IMR-90 (cell line): ENCODE measurements at regions not wholly inside any gene's neighbourhood (a gene's known extent, or its start where the extent isn't known, plus 50 kb on each side); places are given as distances from the start of the nearest gene placed in this dataset.

Experiments
- ATAC-seq: fragments of 200-7000 bp; cut with Tn5 transposase; 2 replicates; pipeline ENCODE4 v1.9.1; 2020; ENCODE audit warnings: low read depth, mild to moderate bottlenecking, moderate library complexity
- BruUV-seq: library from RNA; stranded (reverse); fragments of 400-500 nt; replicated peaks from 2 replicates; lab custom pipeline; 2021; lab: Mats Ljungman, UMichigan
- CTCF ChIA-PET: fragments of 300-600 bp; formaldehyde crosslinking; extraction: SDS; loops from one replicate; lab custom pipeline; 2021; ENCODE audit warnings: antibody characterized with exemption; lab: Yijun Ruan, JAX
- POLR2A ChIA-PET: fragments of 300-600 bp; sonication (Branson Sonifier 250); formaldehyde crosslinking; loops from one replicate; lab custom pipeline; 2022; ENCODE audit warnings: antibody characterized with exemption; ENCODE audit not compliant: unreplicated experiment; lab: Charles Lee
- DNase-seq: peaks from one replicate; pipeline ENCODE4 v3.0.0; 2013
- H2AFZ ChIP-seq: replicated peaks from 2 replicates; pipeline ENCODE3; 2013; ENCODE audit warnings: low read length, mild to moderate bottlenecking; ENCODE audit not compliant: poor library complexity
- H2AK5ac ChIP-seq: 2 replicates; pipeline ENCODE4 v1.6.1; 2013; ENCODE audit warnings: low read depth, low read length, inconsistent platforms
- H2AK9ac ChIP-seq: replicated peaks from 2 replicates; pipeline ENCODE3; 2013; ENCODE audit warnings: mild to moderate bottlenecking, low read depth, low read length, moderate library complexity; ENCODE audit not compliant: poor library complexity
- H2BK120ac ChIP-seq: 2 replicates; pipeline ENCODE4 v1.6.1; 2013; ENCODE audit warnings: low read depth, low read length, inconsistent platforms
- H2BK15ac ChIP-seq: 3 replicates; pipeline ENCODE4 v1.6.1; 2013; ENCODE audit warnings: low read depth, low read length, inconsistent platforms
- H2BK20ac ChIP-seq: 2 replicates; pipeline ENCODE4 v1.6.1; 2013; ENCODE audit warnings: low read depth, mild to moderate bottlenecking, inconsistent platforms, low read length, moderate library complexity
- H2BK5ac ChIP-seq: 2 replicates; pipeline ENCODE4 v1.6.1; 2013; ENCODE audit warnings: mild to moderate bottlenecking, low read depth, low read length, inconsistent platforms; ENCODE audit not compliant: poor library complexity, severe bottlenecking
- H3K14ac ChIP-seq: replicated peaks from 2 replicates; pipeline ENCODE4 v1.6.1; 2013; ENCODE audit warnings: low read depth, low read length, inconsistent platforms
- H3K18ac ChIP-seq: 2 replicates; pipeline ENCODE4 v1.6.1; 2013; ENCODE audit warnings: low read depth, low read length, control low read depth
- H3K23ac ChIP-seq: 2 replicates; pipeline ENCODE4 v1.6.1; 2013; ENCODE audit warnings: low read depth, low read length, inconsistent platforms
- H3K27ac ChIP-seq: 2 replicates; pipeline ENCODE4 v1.5.1; 2013; ENCODE audit warnings: mild to moderate bottlenecking, control low read depth, low read length; ENCODE audit not compliant: insufficient read depth
- H3K27me3 ChIP-seq: 2 replicates; pipeline ENCODE4 v1.6.1; 2013; ENCODE audit warnings: low read length; ENCODE audit not compliant: control insufficient read depth, insufficient read depth
- H3K36me3 ChIP-seq: 2 replicates; pipeline ENCODE4 v1.6.1; 2013; ENCODE audit warnings: low read length, mixed read lengths; ENCODE audit not compliant: control insufficient read depth, insufficient read depth
- H3K4ac ChIP-seq: 2 replicates; pipeline ENCODE4 v1.6.1; 2013; ENCODE audit warnings: low read depth, low read length, inconsistent platforms
- H3K4me1 ChIP-seq: 2 replicates; pipeline ENCODE4 v1.6.1; 2013; ENCODE audit warnings: low read length, mixed read lengths; ENCODE audit not compliant: control insufficient read depth, insufficient read depth
- H3K4me2 ChIP-seq: 2 replicates; pipeline ENCODE4 v1.6.1; 2013; ENCODE audit warnings: low read depth, mild to moderate bottlenecking, control low read depth, low read length, moderate library complexity
- H3K4me3 ChIP-seq: 2 replicates; pipeline ENCODE4 v1.5.1; 2013; ENCODE audit warnings: low read depth, mild to moderate bottlenecking, control low read depth, low read length, moderate library complexity; ENCODE audit not compliant: insufficient read depth
- H3K56ac ChIP-seq: 2 replicates; pipeline ENCODE4 v1.6.1; 2013; ENCODE audit warnings: low read length, inconsistent platforms; ENCODE audit not compliant: insufficient read depth; ENCODE audit errors: extremely low read depth
- H3K79me1 ChIP-seq, 2 experiments: 2 replicates each; pipeline ENCODE4 v1.6.1; 2013; ENCODE audit warnings: low read length in 2 of 2, inconsistent platforms in 1 of 2, low read depth in 1 of 2
- H3K9ac ChIP-seq: 2 replicates; pipeline ENCODE4 v1.6.1; 2013; ENCODE audit warnings: low read depth, low read length, control low read depth
- H3K9me1 ChIP-seq: 2 replicates; pipeline ENCODE4 v1.6.1; 2013; ENCODE audit warnings: low read length, inconsistent platforms; ENCODE audit not compliant: insufficient read depth
- H3K9me3 ChIP-seq: 2 replicates; pipeline ENCODE4 v1.6.1; 2013; ENCODE audit warnings: low read length; ENCODE audit not compliant: control insufficient read depth, insufficient read depth
- H4K20me1 ChIP-seq: 2 replicates; pipeline ENCODE4 v1.6.1; 2013; ENCODE audit warnings: low read length, inconsistent platforms; ENCODE audit not compliant: insufficient read depth
- H4K5ac ChIP-seq: 2 replicates; pipeline ENCODE4 v1.6.1; 2013; ENCODE audit warnings: mild to moderate bottlenecking, low read depth, low read length, control low read depth
- H4K8ac ChIP-seq, 2 experiments: 2 replicates each; pipeline ENCODE4 v1.6.1; 2013; ENCODE audit warnings: low read depth in 2 of 2, low read length in 2 of 2, control low read depth in 1 of 2, inconsistent platforms in 1 of 2
- H4K91ac ChIP-seq: 2 replicates; pipeline ENCODE4 v1.6.1; 2013; ENCODE audit warnings: low read depth, low read length, inconsistent platforms; ENCODE audit not compliant: insufficient read depth
- WGBS, 2 experiments: methylation state at CpG; one replicate each; pipeline versions ENCODE4 v1.1.5 to v1.1.7; 2013; ENCODE audit warnings: missing lambda C conversion rate in 2 of 2; ENCODE audit not compliant: insufficient read length in 1 of 2; ENCODE audit errors: extremely low coverage in 2 of 2; 5-methylcytosine and 5-hydroxymethylcytosine counted together
- dilution Hi-C: fragments of 300-500 bp; cut with HindIII; formaldehyde crosslinking; loops from one replicate; pipeline ENCODE4 v1.14.3; 2018; ENCODE audit warnings: low sequenced_read_pairs; ENCODE audit not compliant: unreplicated experiment
- in situ Hi-C: fragments of 300-500 bp; cut with MboI; formaldehyde crosslinking; loops from 3 replicates; pipeline ENCODE4 v1.14.3; 2019; ENCODE audit warnings: low sequenced_read_pairs, inconsistent platforms, mixed read lengths
- intact Hi-C: fragments of 100-400 bp; cut with micrococcal nuclease; formaldehyde crosslinking; loops from 2 replicates; pipeline ENCODE4 v1.10.0; 2022
- TF ChIP-seq, protein P1 (sequence below): conservative IDR thresholded peaks from 2 replicates; pipeline ENCODE4 v1.5.1; 2012; ENCODE audit warnings: mild to moderate bottlenecking, low read depth, low read length, improper control_type of control experiment

DNA sequence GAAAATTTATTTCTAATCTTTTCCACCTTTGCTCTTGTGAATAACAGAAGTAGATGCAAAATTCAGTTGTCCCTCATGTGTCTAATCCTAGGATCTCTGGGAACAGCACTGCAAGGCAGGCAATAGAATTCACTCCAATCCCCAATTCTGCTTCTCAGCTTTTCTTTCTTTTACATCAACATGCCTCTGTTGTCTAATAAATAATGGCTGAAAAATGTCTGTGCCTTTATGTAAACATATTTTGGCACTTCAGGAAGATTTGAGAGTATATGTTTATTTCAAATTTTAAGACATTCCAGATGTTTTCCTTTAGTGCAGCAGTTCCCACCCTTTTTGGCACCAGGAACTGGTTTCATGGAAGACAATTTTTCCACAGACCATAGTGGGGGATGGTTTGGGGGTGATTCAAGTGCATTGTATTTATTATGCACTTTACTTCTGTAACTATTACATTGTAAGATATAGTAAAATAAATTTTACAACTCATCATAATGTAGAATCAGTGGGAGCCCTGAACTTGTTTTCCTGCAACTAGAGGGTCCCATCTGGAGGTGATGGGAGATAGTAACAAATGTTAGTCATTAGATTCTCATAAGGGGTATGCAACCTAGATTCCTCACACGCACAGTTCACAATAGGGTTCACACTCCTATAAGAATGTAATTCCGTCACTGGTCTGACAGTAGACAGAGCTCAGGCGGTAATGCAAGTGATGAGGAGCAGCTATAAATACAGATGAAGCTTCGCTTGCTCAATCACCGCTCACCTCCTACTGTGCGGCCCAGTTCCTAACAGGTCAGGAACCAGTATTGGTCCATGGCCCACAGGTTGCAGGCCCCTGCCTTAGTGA lies 590.3 kb upstream of the CNTNAP5 start:
- H2BK15ac ChIP-seq = no peak overlapping the region
- no peaks in the 10 kb centered on the region for H3K9me1 ChIP-seq
- ATAC-seq = no peak
- TF ChIP-seq, protein P1, sequence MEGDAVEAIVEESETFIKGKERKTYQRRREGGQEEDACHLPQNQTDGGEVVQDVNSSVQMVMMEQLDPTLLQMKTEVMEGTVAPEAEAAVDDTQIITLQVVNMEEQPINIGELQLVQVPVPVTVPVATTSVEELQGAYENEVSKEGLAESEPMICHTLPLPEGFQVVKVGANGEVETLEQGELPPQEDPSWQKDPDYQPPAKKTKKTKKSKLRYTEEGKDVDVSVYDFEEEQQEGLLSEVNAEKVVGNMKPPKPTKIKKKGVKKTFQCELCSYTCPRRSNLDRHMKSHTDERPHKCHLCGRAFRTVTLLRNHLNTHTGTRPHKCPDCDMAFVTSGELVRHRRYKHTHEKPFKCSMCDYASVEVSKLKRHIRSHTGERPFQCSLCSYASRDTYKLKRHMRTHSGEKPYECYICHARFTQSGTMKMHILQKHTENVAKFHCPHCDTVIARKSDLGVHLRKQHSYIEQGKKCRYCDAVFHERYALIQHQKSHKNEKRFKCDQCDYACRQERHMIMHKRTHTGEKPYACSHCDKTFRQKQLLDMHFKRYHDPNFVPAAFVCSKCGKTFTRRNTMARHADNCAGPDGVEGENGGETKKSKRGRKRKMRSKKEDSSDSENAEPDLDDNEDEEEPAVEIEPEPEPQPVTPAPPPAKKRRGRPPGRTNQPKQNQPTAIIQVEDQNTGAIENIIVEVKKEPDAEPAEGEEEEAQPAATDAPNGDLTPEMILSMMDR = no peak
- POLR2A ChIA-PET = no interaction called here
- no peak overlapping the region for H2AK5ac ChIP-seq
- H2BK120ac ChIP-seq = no peak overlapping the region
- BruUV-seq = no TSS peak
- H3K27me3 ChIP-seq = no peaks in the 10 kb centered on the region
- H4K20me1 ChIP-seq = no peaks in the 10 kb centered on the region
- H3K4ac ChIP-seq = no peak overlapping the region
- no peak for DNase-seq
- intact Hi-C loops = no loop called here
- no peak overlapping the region for H3K27ac ChIP-seq
- H4K8ac ChIP-seq = no peak overlapping the region
- WGBS, 2 experiments = no CpG with 5 or more reads among the region's 6 CpGs
- CTCF ChIA-PET = no interaction called here
- H3K23ac ChIP-seq = no peak overlapping the region
- H4K91ac ChIP-seq = no peak overlapping the region
- no peak overlapping the region for H3K14ac ChIP-seq
- no peak overlapping the region for H3K56ac ChIP-seq
- no peak overlapping the region for H4K5ac ChIP-seq
- no peak overlapping the region for H2AK9ac ChIP-seq
- H3K79me1 ChIP-seq = no peaks in the 10 kb centered on the region
- no peak overlapping the region for H2AFZ ChIP-seq
- H3K9me3 ChIP-seq = peaks cover 8% of the 10 kb centered on the region
- H3K18ac ChIP-seq = no peak overlapping the region
- no peaks in the 10 kb centered on the region for H3K36me3 ChIP-seq
- no peak overlapping the region for H3K9ac ChIP-seq
- H2BK20ac ChIP-seq = no peak overlapping the region
- in situ Hi-C loops = no loop called here
- H3K4me1 ChIP-seq = no peaks in the 10 kb centered on the region
- no peak overlapping the region for H2BK5ac ChIP-seq
- H3K4me3 ChIP-seq = no peak overlapping the region
- dilution Hi-C loops = no loop called here
- no peak overlapping the region for H3K4me2 ChIP-seq
